ENCODE measurements at regions not wholly inside any gene's neighbourhood (a gene's known extent, or its start where the extent isn't known, plus 50 kb on each side); places are given as distances from the start of the nearest gene placed in this dataset.

DNA sequence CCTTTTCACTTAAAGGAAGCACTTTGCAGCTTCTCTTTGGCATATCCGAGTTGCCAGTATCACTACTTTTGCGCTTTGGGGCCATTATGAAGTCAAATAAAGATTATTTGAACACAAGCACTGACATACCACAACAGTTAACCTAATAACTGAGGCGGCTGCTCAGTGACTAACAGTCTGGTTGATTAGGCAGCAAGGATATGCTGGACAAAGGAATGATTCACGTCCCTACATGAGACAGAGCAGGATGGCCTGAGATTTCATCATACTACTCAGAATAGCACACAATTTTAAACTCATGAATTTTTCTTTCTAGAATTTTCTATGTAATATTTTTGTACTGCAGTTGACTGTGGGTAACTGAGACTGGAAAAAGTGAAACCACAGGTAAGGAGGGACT, 56.9 kb upstream of the E2F7 start:
- Histone ChIP-seq H3K36me3 (ENCODE audit: control insufficient read depth, insufficient read depth, low read length) (no peaks in the 10 kb centered on the region), H3K4me1 (ENCODE audit: control insufficient read depth, insufficient read depth, low read length) (no peaks in the 10 kb centered on the region), H3K27me3 (ENCODE audit: control insufficient read depth, insufficient read depth, low read length) (no peaks in the 10 kb centered on the region), H3K4me3 (ENCODE audit: low read length) (no peak overlapping the region), H3K27ac (ENCODE audit: low read length) (no peak overlapping the region), H3K9me3 (ENCODE audit: control insufficient read depth, insufficient read depth, low read length) (no peaks in the 10 kb centered on the region)
- no peak for DNase-seq (ENCODE audit: low read depth, low spot score)
- WGBS (ENCODE audit: insufficient coverage, insufficient read length) = no CpG with 5 or more reads among the region's 4 CpGs

GRCh38 chr12:77120156-77121085, 55.1 kb upstream of the E2F7 start:
- no peak for DNase-seq (ENCODE audit: low read depth, low spot score)
- Histone ChIP-seq H3K4me1 (ENCODE audit: control insufficient read depth, insufficient read depth, low read length) (no peaks in the 10 kb centered on the region), H3K27ac (ENCODE audit: low read length) (no peak overlapping the region), H3K4me3 (ENCODE audit: low read length) (no peak overlapping the region), H3K36me3 (ENCODE audit: control insufficient read depth, insufficient read depth, low read length) (no peaks in the 10 kb centered on the region), H3K9me3 (ENCODE audit: control insufficient read depth, insufficient read depth, low read length) (no peaks in the 10 kb centered on the region), H3K27me3 (ENCODE audit: control insufficient read depth, insufficient read depth, low read length) (no peaks in the 10 kb centered on the region)
- no CpG with 5 or more reads among the region's 1 CpG for WGBS (ENCODE audit: insufficient coverage, insufficient read length)

DNA sequence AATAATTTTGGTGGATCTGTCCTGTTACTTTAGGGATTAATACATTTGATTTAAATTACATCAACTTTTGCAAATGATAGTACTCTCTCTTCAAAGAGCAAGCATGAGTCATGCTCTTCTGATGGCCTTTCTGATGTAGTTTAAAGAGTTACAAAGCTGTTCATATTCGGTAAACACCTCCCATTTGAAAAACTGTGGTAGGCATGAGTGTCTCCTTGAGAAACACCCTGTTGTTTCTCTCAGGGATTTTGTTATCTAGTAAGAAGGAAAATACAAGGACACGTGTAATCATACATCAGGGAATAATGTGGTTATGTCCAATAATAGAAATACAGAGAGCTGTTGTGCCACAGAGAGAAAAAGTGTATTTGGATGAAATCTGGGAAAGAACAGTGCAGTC, 53.3 kb upstream of the E2F7 start:
- no CpG with 5 or more reads among the region's 2 CpGs for WGBS (ENCODE audit: insufficient coverage, insufficient read length)
- no peaks in the 10 kb centered on the region for H3K36me3 ChIP-seq (ENCODE audit: control insufficient read depth, insufficient read depth, low read length)
- DNase-seq (ENCODE audit: low read depth, low spot score) = no peak
- H3K27me3 ChIP-seq (ENCODE audit: control insufficient read depth, insufficient read depth, low read length) = no peaks in the 10 kb centered on the region
- no peaks in the 10 kb centered on the region for H3K4me1 ChIP-seq (ENCODE audit: control insufficient read depth, insufficient read depth, low read length)
- H3K9me3 ChIP-seq (ENCODE audit: control insufficient read depth, insufficient read depth, low read length) = no peaks in the 10 kb centered on the region
- H3K4me3 ChIP-seq (ENCODE audit: low read length) = no peak overlapping the region
- no peak overlapping the region for H3K27ac ChIP-seq (ENCODE audit: low read length)

- Histone ChIP-seq H3K4me3 (ENCODE audit: low read length) (no peak overlapping the region), H3K27me3 (ENCODE audit: control insufficient read depth, insufficient read depth, low read length) (no peaks in the 10 kb centered on the region), H3K36me3 (ENCODE audit: control insufficient read depth, insufficient read depth, low read length) (no peaks in the 10 kb centered on the region), H3K4me1 (ENCODE audit: control insufficient read depth, insufficient read depth, low read length) (no peaks in the 10 kb centered on the region), H3K9me3 (ENCODE audit: control insufficient read depth, insufficient read depth, low read length) (no peaks in the 10 kb centered on the region), H3K27ac (ENCODE audit: low read length) (no peak overlapping the region)
- WGBS (ENCODE audit: insufficient coverage, insufficient read length) = no CpG with 5 or more reads among the region's 2 CpGs
- DNase-seq (ENCODE audit: low read depth, low spot score) = no peak
These were observed 50.9 kb upstream of the E2F7 start for GRCh38 chr12:77116277-77116676.

GRCh38 chr12:77115471-77115870, 50.1 kb upstream of the E2F7 start:
- H3K27me3 ChIP-seq (ENCODE audit: control insufficient read depth, insufficient read depth, low read length) = no peaks in the 10 kb centered on the region
- H3K4me3 ChIP-seq (ENCODE audit: low read length) = no peak overlapping the region
- H3K36me3 ChIP-seq (ENCODE audit: control insufficient read depth, insufficient read depth, low read length) = no peaks in the 10 kb centered on the region
- H3K9me3 ChIP-seq (ENCODE audit: control insufficient read depth, insufficient read depth, low read length) = no peaks in the 10 kb centered on the region
- no peaks in the 10 kb centered on the region for H3K4me1 ChIP-seq (ENCODE audit: control insufficient read depth, insufficient read depth, low read length)
- no CpG with 5 or more reads among the region's 1 CpG for WGBS (ENCODE audit: insufficient coverage, insufficient read length)
- H3K27ac ChIP-seq (ENCODE audit: low read length) = no peak overlapping the region
- no peak for DNase-seq (ENCODE audit: low read depth, low spot score)
